ENCODE measurements at regions not wholly inside any gene's neighbourhood (a gene's known extent, or its start where the extent isn't known, plus 50 kb on each side); places are given as distances from the start of the nearest gene placed in this dataset.

DNA sequence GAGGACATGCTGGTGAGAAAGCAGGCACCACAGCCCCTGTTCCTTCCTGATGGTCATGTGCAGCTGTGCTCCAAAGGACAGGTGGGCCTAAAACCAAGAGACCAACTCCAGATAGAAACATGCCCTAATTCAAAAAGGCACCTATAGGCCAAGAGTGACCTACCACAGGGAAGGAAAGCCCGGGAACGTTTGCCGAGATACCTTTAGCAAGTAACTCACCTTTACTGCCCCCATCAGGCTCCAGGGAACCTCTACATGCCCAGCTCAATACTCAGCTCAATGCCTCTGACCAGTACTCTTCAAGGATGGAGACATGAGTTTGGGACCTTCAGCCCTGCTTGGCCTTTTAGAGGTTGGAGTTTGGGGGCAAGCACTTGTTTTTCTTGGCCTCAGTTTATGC is 172.8 kb upstream of the FSTL4 start:
- TF ChIP-seq GATA2 (IDR thresholded peaks at IDR 0.05; ENCODE audit: low read depth, low read length) (no peak), GATA3 (IDR thresholded peaks at IDR 0.05; ENCODE audit: low read depth, low read length) (no peak)
